ENCODE measurements at regions not wholly inside any gene's neighbourhood (a gene's known extent, or its start where the extent isn't known, plus 50 kb on each side); places are given as distances from the start of the nearest gene placed in this dataset.

DNA sequence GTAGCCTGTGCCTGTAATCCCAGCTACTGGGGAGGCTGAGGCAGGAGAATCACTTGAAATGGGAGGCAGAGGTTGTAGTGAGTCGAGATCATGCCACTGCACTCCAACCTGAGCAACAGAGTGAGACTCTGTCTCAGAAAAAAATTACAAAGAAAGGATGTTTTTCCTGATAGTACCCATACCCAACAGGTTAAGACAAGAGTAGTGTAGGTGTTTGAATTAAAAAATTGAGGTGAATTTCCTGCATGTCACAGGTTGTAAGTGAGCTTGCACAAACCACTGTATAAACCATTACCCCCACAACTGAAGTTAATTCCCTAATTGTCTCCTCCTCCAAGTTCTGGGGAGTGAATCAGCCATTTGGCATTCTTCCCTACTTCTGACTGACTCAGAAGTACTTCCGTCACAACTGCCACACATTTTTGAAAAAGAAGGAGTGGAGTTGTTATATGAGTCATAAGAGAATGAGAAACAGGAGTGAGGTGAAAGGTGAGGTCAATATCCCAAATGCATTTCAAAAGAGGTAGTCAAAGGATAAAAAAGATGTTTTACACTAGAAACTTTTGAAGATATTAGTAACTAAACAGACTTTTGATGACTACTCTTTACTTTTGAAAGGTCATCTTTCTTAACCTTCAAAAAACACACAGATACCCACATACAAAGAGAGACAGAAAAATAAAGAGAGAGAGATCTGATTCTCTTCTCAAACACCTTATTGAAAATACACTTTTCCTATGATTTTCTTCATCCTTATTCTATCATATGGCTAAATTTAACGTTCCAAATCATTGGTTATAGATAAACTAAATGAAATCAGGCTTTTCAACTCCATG lies 134.5 kb downstream of the BTC start (continued):
- TF ChIP-seq, protein P1, sequence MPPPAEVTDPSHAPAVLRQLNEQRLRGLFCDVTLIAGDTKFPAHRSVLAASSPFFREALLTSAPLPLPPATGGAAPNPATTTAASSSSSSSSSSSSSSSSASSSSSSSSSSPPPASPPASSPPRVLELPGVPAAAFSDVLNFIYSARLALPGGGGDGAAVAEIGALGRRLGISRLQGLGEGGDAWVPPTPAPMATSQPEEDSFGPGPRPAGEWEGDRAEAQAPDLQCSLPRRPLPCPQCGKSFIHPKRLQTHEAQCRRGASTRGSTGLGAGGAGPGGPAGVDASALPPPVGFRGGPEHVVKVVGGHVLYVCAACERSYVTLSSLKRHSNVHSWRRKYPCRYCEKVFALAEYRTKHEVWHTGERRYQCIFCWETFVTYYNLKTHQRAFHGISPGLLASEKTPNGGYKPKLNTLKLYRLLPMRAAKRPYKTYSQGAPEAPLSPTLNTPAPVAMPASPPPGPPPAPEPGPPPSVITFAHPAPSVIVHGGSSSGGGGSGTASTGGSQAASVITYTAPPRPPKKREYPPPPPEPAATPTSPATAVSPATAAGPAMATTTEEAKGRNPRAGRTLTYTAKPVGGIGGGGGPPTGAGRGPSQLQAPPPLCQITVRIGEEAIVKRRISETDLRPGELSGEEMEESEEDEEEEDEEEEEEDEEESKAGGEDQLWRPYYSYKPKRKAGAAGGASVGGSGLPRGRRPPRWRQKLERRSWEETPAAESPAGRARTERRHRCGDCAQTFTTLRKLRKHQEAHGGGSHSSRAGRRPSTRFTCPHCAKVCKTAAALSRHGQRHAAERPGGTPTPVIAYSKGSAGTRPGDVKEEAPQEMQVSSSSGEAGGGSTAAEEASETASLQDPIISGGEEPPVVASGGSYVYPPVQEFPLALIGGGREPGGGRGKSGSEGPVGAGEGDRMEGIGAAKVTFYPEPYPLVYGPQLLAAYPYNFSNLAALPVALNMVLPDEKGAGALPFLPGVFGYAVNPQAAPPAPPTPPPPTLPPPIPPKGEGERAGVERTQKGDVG (CRISPR knock-in tag; IDR thresholded peaks at IDR 0.05; ENCODE audit: borderline replicate concordance), result no peak
- TF ChIP-seq CEBPB (IDR thresholded peaks at IDR 0.05; ENCODE audit: borderline replicate concordance, low read depth, low read length) (no peak), KLF9 (CRISPR knock-in tag; IDR thresholded peaks at IDR 0.05; ENCODE audit: low read depth) (no peak), ZNF33B (CRISPR knock-in tag; IDR thresholded peaks at IDR 0.05) (no peak), ZNF557 (CRISPR knock-in tag; IDR thresholded peaks at IDR 0.05) (no peak), ISL2 (CRISPR knock-in tag; IDR thresholded peaks at IDR 0.05) (peak; percentile 73), ZNF674 (CRISPR knock-in tag; IDR thresholded peaks at IDR 0.05; ENCODE audit: low read depth) (no peak), NR2F1 (CRISPR knock-in tag; IDR thresholded peaks at IDR 0.05) (peak; percentile 75 to 93), BCL6 (CRISPR knock-in tag; IDR thresholded peaks at IDR 0.05) (peak; percentile 49; the same call in 1 of the 2 replicates), KLF6 (CRISPR knock-in tag; IDR thresholded peaks at IDR 0.05) (0 out of 2 replicates have a peak, but pooled peaks have one; percentile 23), MTA1 (CRISPR knock-in tag; IDR thresholded peaks at IDR 0.05; ENCODE audit: borderline replicate concordance) (no peak), ZNF644 (CRISPR knock-in tag; IDR thresholded peaks at IDR 0.05; ENCODE audit: low read depth) (0 out of 2 replicates have a peak, but pooled peaks have one; percentile 32), TCF7L2 (IDR thresholded peaks at IDR 0.05; ENCODE audit: low read depth, low read length) (no peak), ZMAT3 (CRISPR knock-in tag; conservative IDR thresholded peaks at IDR 0.05) (no peak), POLR2AphosphoS5 (IDR thresholded peaks at IDR 0.05; ENCODE audit: low read depth, low read length) (no peak), CREB1 (IDR thresholded peaks at IDR 0.05) (peak; percentile 80), CREB1 (CRISPR knock-in tag; IDR thresholded peaks at IDR 0.05) (peak; percentile 68), ZNF879 (CRISPR knock-in tag; IDR thresholded peaks at IDR 0.05) (no peak), SMARCE1 (IDR thresholded peaks at IDR 0.05; ENCODE audit: borderline replicate concordance) (no peak), ZNF883 (CRISPR knock-in tag; IDR thresholded peaks at IDR 0.05; ENCODE audit: not compliant biosample characterization) (no peak), ZNF446 (CRISPR knock-in tag; IDR thresholded peaks at IDR 0.05) (no peak), SALL2 (CRISPR knock-in tag; IDR thresholded peaks at IDR 0.05) (no peak), CEBPG (CRISPR knock-in tag; IDR thresholded peaks at IDR 0.05) (peak; percentile 48), CHD4 (IDR thresholded peaks at IDR 0.05; ENCODE audit: borderline replicate concordance, low read length) (no peak), REXO4 (CRISPR knock-in tag; IDR thresholded peaks at IDR 0.05; ENCODE audit: borderline replicate concordance) (no peak), ZNF3 (CRISPR knock-in tag; IDR thresholded peaks at IDR 0.05) (no peak)
- TF ChIP-seq, protein P2, sequence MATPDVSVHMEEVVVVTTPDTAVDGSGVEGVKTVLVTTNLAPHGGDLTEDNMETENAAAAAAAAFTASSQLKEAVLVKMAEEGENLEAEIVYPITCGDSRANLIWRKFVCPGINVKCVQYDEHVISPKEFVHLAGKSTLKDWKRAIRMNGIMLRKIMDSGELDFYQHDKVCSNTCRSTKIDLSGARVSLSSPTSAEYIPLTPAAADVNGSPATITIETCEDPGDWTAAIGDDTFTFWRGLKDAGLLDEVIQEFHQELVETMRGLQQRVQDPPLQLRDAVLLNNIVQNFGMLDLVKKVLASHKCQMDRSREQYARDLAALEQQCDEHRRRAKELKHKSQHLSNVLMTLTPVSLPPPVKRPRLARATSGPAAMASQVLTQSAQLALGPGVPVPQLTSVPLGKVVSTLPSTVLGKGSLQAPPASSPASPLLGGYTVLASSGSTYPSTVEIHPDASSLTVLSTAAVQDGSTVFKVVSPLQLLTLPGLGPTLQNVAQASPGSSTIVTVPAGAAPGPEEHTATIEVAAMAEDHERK (CRISPR knock-in tag; IDR thresholded peaks at IDR 0.05; ENCODE audit: low read depth), result no peak
- TF ChIP-seq, protein P3, sequence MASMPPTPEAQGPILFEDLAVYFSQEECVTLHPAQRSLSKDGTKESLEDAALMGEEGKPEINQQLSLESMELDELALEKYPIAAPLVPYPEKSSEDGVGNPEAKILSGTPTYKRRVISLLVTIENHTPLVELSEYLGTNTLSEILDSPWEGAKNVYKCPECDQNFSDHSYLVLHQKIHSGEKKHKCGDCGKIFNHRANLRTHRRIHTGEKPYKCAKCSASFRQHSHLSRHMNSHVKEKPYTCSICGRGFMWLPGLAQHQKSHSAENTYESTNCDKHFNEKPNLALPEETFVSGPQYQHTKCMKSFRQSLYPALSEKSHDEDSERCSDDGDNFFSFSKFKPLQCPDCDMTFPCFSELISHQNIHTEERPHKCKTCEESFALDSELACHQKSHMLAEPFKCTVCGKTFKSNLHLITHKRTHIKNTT (CRISPR knock-in tag; IDR thresholded peaks at IDR 0.05), result no peak
